B cell (primary cell): ENCODE measurements at regions not wholly inside any gene's neighbourhood (a gene's known extent, or its start where the extent isn't known, plus 50 kb on each side); places are given as distances from the start of the nearest gene placed in this dataset.

Experiments
- ATAC-seq: fragments of 200-7000 bp; cut with Tn5 transposase; one replicate; pipeline ENCODE4 v1.10.0; 2021; ENCODE audit warnings: low read depth, mild to moderate bottlenecking, moderate number of reproducible peaks, moderate library complexity
- CTCF ChIA-PET: fragments of 350-600 bp; sonication (Branson Sonifier 250); formaldehyde crosslinking; loops from one replicate; lab custom pipeline; 2021; ENCODE audit warnings: antibody characterized with exemption, inconsistent platforms; lab: Charles Lee
- POLR2A ChIA-PET: fragments of 350-600 bp; sonication (Branson Sonifier 250); formaldehyde crosslinking; loops from one replicate; lab custom pipeline; 2021; ENCODE audit warnings: antibody characterized with exemption; lab: Charles Lee
- DNase-seq: peaks from one replicate; pipeline ENCODE4 v3.0.0; 2013
- H2AFZ ChIP-seq: 2 replicates; pipeline ENCODE4 v1.6.1; 2012; ENCODE audit warnings: mild to moderate bottlenecking, low read depth, low read length; ENCODE audit not compliant: insufficient read depth, poor library complexity, severe bottlenecking
- H3K27ac ChIP-seq, 2 donors: 1 replicate in 1 of 2; 2 replicates in 1 of 2; pipeline ENCODE4 v1.5.1; 2012 to 2013; ENCODE audit warnings: low read length in 2 of 2, mild to moderate bottlenecking in 2 of 2, moderate library complexity in 1 of 2
- H3K27me3 ChIP-seq, 4 experiments: fragments of 200-600 bp in 1 of 4; sonication (generic) in 1 of 4; replicated peaks in 1 of 4; 1 replicate in 2 of 4; 2 replicates in 2 of 4; pipeline versions ENCODE4 v1.6.1 to v1.7.0; 2013 to 2016; ENCODE audit warnings: low read length in 3 of 4, mild to moderate bottlenecking in 2 of 4, mixed read lengths in 1 of 4, moderate library complexity in 1 of 4; ENCODE audit not compliant: insufficient read depth in 4 of 4, control insufficient read depth in 3 of 4; ENCODE audit errors: control extremely low read depth in 1 of 4
- H3K36me3 ChIP-seq, 2 experiments: replicated peaks in 1 of 2; 1 replicate in 1 of 2; 2 replicates in 1 of 2; pipeline versions ENCODE4 v1.6.1 to v1.7.1; 2013; ENCODE audit warnings: low read length in 1 of 2; ENCODE audit not compliant: insufficient read depth in 2 of 2, control insufficient read depth in 1 of 2; ENCODE audit errors: control extremely low read depth in 1 of 2, extremely low read depth in 1 of 2
- H3K4me1 ChIP-seq, 2 donors: fragments of 200-600 bp in 1 of 2; sonication (generic) in 1 of 2; 1 replicate in 1 of 2; 2 replicates in 1 of 2; pipeline versions ENCODE4 v1.5.1 to v1.6.1; 2013 to 2017; ENCODE audit warnings: low read length in 2 of 2; ENCODE audit not compliant: control insufficient read depth in 2 of 2, insufficient read depth in 2 of 2
- H3K4me2 ChIP-seq: replicated peaks from 2 replicates; pipeline ENCODE3; 2012; ENCODE audit warnings: mild to moderate bottlenecking, low read depth, low read length; ENCODE audit not compliant: poor library complexity, severe bottlenecking
- H3K4me3 ChIP-seq, 5 experiments: fragments of 200-600 bp in 1 of 5; sonication (generic) in 1 of 5; 1 replicate in 3 of 5; 2 replicates in 2 of 5; pipeline versions ENCODE4 v1.5.1 to v1.7.0; 2011 to 2016; ENCODE audit warnings: low read length in 4 of 5, mild to moderate bottlenecking in 4 of 5, low read depth in 2 of 5, control low read depth in 1 of 5, moderate library complexity in 1 of 5; ENCODE audit not compliant: insufficient read depth in 1 of 5; ENCODE audit errors: control extremely low read depth in 1 of 5, extremely low read depth in 1 of 5
- H3K79me2 ChIP-seq: fragments of 200-600 bp; sonication (generic); one replicate; pipeline ENCODE4 v1.6.0; 2016; ENCODE audit warnings: low read length; ENCODE audit not compliant: control insufficient read depth, insufficient read depth
- H3K9ac ChIP-seq: fragments of 200-600 bp; sonication (generic); 2 replicates; pipeline ENCODE4 v1.6.1; 2017; ENCODE audit warnings: mild to moderate bottlenecking, low read length, moderate library complexity
- H3K9me3 ChIP-seq, 3 donors: one replicate each; pipeline versions ENCODE4 v1.6.1 to v1.7.1; 2013; ENCODE audit warnings: low read length in 2 of 3; ENCODE audit not compliant: control insufficient read depth in 2 of 3, insufficient read depth in 1 of 3; ENCODE audit errors: control extremely low read depth in 1 of 3
- H4K20me1 ChIP-seq: 2 replicates; pipeline ENCODE4 v1.6.0; 2012; ENCODE audit warnings: mild to moderate bottlenecking, low read length; ENCODE audit not compliant: insufficient read depth, control insufficient read depth, poor library complexity, severe bottlenecking
- H3K27ac Mint-ChIP-seq: one replicate; pipeline ENCODE4 v1.8.0; 2021; ENCODE audit warnings: mixed read lengths
- H3K27me3 Mint-ChIP-seq: one replicate; pipeline ENCODE4 v1.8.0; 2021; ENCODE audit warnings: mixed read lengths
- H3K4me1 Mint-ChIP-seq: one replicate; pipeline ENCODE4 v1.8.0; 2021; ENCODE audit warnings: mixed read lengths
- H3K4me3 Mint-ChIP-seq: one replicate; pipeline ENCODE4 v1.8.0; 2021; ENCODE audit warnings: mixed read lengths
- H3K9me3 Mint-ChIP-seq: one replicate; pipeline ENCODE4 v1.8.0; 2022; ENCODE audit warnings: mixed read lengths; ENCODE audit not compliant: insufficient read depth
- EZH2 ChIP-seq: IDR thresholded peaks from 2 replicates; pipeline ENCODE4 v1.6.1; 2012; ENCODE audit warnings: borderline replicate concordance, low read depth, mild to moderate bottlenecking, moderate library complexity, low read length; ENCODE audit not compliant: insufficient read depth, poor library complexity, severe bottlenecking
- WGBS: methylation state at CpG from one replicate; pipeline ENCODE4 v1.1.5; 2013; ENCODE audit warnings: missing lambda C conversion rate; ENCODE audit not compliant: insufficient coverage; 5-methylcytosine and 5-hydroxymethylcytosine counted together
- intact Hi-C: fragments of 100-400 bp; cut with micrococcal nuclease; formaldehyde crosslinking; loops from one replicate; pipeline ENCODE4 v1.10.0; 2022
- TF ChIP-seq, protein P1 (sequence below): fragments of 200-600 bp; IDR thresholded peaks from one replicate; pipeline ENCODE4 v1.8.0; 2022; ENCODE audit warnings: antibody characterized with exemption, mild to moderate bottlenecking

DNA sequence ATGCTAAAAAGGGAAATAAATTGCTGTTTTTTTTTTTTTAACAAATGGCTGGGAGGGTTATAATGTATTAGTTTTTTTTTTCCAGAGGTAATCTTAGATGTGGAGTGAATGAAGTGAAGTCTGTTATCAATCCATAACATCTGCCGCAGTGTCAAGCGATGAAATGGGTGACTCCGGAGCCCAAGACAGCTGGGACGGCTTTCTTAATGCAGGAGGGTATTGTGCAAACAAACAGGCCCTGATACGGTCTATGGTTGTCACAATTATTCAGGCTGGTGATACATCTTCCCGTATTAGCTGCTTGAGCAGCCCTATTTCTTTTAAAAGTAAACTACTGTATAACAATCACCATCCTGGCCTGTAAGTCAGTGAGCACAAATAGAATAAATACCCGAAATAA lies 1231.2 kb downstream of the GATA3 start:
- no peak overlapping the region for H3K4me2 ChIP-seq
- ATAC-seq (no peak), DNase-seq (no peak)
- no peak overlapping the region for H3K27ac ChIP-seq
- no peaks in the 10 kb centered on the region for H4K20me1 ChIP-seq
- H3K27me3 ChIP-seq, result no peaks in the 10 kb centered on the region
- no peak overlapping the region for H3K9ac ChIP-seq
- H3K27ac Mint-ChIP-seq, result no peak overlapping the region
- H3K36me3 ChIP-seq, result no peaks in the 10 kb centered on the region
- H3K4me3 ChIP-seq, result no peak overlapping the region
- H3K4me3 Mint-ChIP-seq, result no peak overlapping the region
- H3K27me3 Mint-ChIP-seq, result peaks cover 27% of the 10 kb centered on the region
- POLR2A ChIA-PET, result no interaction called here
- CTCF ChIA-PET, result interaction anchor here (0.6 kb wide), 1 partner anchor 668 kb away, joined by 3 read pairs; no protein-coding TSS in a partner anchor
- H3K9me3 Mint-ChIP-seq, result no peaks in the 10 kb centered on the region
- H3K4me1 Mint-ChIP-seq, result no peaks in the 10 kb centered on the region
- H3K9me3 ChIP-seq, result no peaks in the 10 kb centered on the region
- 77% methylated on average over 4 of the region's 7 CpGs for WGBS
- no peak for TF ChIP-seq EZH2
- TF ChIP-seq, protein P1, sequence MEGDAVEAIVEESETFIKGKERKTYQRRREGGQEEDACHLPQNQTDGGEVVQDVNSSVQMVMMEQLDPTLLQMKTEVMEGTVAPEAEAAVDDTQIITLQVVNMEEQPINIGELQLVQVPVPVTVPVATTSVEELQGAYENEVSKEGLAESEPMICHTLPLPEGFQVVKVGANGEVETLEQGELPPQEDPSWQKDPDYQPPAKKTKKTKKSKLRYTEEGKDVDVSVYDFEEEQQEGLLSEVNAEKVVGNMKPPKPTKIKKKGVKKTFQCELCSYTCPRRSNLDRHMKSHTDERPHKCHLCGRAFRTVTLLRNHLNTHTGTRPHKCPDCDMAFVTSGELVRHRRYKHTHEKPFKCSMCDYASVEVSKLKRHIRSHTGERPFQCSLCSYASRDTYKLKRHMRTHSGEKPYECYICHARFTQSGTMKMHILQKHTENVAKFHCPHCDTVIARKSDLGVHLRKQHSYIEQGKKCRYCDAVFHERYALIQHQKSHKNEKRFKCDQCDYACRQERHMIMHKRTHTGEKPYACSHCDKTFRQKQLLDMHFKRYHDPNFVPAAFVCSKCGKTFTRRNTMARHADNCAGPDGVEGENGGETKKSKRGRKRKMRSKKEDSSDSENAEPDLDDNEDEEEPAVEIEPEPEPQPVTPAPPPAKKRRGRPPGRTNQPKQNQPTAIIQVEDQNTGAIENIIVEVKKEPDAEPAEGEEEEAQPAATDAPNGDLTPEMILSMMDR, result no peak
- intact Hi-C loops, result no loop called here
- no peak overlapping the region for H2AFZ ChIP-seq
- no peaks in the 10 kb centered on the region for H3K79me2 ChIP-seq
- H3K4me1 ChIP-seq, result no peaks in the 10 kb centered on the region

DNA sequence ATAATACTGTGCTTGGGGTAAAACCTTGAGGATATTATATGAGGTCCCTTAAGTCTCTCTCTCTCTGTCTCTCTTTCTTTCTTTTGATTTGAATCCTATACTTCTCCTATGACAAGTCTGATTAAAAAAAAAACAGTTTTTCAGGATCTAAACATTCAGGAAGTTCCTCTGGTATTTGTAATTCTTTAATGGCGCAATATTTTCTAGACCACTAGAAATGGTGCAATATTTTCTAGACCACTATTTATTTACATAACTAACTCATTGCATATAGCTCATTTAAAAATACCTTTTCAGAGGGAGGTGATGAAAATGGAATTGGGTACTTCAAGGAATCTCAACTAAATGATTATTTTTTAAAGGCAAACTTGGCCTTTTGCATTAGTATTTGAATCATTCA lies 1235.3 kb downstream of the GATA3 start:
- no peaks in the 10 kb centered on the region for H3K9me3 ChIP-seq
- no peak overlapping the region for H3K27ac ChIP-seq
- H3K79me2 ChIP-seq, result no peaks in the 10 kb centered on the region
- peaks cover 20% of the 10 kb centered on the region for H3K27me3 Mint-ChIP-seq
- H3K9me3 Mint-ChIP-seq, result no peaks in the 10 kb centered on the region
- no peaks in the 10 kb centered on the region for H3K36me3 ChIP-seq
- H3K27ac Mint-ChIP-seq, result no peak overlapping the region
- H4K20me1 ChIP-seq, result no peaks in the 10 kb centered on the region
- no CpG with 5 or more reads among the region's 1 CpG for WGBS
- H3K4me2 ChIP-seq, result no peak overlapping the region
- no peak overlapping the region for H2AFZ ChIP-seq
- H3K9ac ChIP-seq, result no peak overlapping the region
- peaks cover 0 to 2% of the 10 kb centered on the region in 2 donors for H3K4me1 ChIP-seq
- POLR2A ChIA-PET, result no interaction called here
- intact Hi-C loops, result no loop called here
- ATAC-seq (no peak), DNase-seq (no peak)
- TF ChIP-seq, protein P1, result no peak
- no peak for TF ChIP-seq EZH2
- peaks cover 6% of the 10 kb centered on the region for H3K4me1 Mint-ChIP-seq
- no peaks in the 10 kb centered on the region for H3K27me3 ChIP-seq
- H3K4me3 Mint-ChIP-seq, result no peak overlapping the region
- no peak overlapping the region for H3K4me3 ChIP-seq
- CTCF ChIA-PET, result no interaction called here
